HFF-Myc (cell line): ENCODE measurements at regions not wholly inside any gene's neighbourhood (a gene's known extent, or its start where the extent isn't known, plus 50 kb on each side); places are given as distances from the start of the nearest gene placed in this dataset.

Experiments used
- DNase-seq: peaks from one replicate; pipeline ENCODE4 v3.0.0-alpha.2; 2011; ENCODE audit warnings: low read depth; ENCODE audit errors: extremely low read depth
- H3K4me3 ChIP-seq: replicated peaks from 2 replicates; pipeline ENCODE4 v1.5.1; 2011; ENCODE audit warnings: low read depth, mild to moderate bottlenecking, control low read depth, low read length
- TF ChIP-seq, protein P1 (sequence below): IDR thresholded peaks from 2 replicates; pipeline ENCODE4 v1.5.1; 2012; ENCODE audit warnings: mild to moderate bottlenecking, low read depth, low read length, control low read depth; ENCODE audit errors: missing control alignments

DNA sequence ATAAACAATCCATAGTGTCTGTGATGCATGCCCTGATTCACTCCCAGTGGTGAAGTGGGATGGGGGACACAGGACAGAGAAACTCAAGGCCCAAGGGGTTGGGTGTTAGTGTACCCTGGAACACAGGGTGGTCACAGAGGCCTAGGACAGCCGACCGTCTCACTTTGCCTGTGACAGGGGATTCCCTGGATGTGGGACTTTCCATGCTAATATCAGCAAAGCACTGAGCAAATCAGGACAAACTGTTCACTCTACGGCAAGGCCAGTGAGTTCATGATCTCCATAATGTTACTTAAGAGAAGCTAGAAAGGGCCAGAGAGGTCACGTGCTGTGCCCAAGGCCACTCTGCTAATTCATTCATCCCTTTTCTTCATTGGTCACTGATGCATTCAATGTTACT, 158.7 kb upstream of the RBPJ start:
- H3K4me3 ChIP-seq, result no peak overlapping the region
- no peak for DNase-seq
- TF ChIP-seq, protein P1, sequence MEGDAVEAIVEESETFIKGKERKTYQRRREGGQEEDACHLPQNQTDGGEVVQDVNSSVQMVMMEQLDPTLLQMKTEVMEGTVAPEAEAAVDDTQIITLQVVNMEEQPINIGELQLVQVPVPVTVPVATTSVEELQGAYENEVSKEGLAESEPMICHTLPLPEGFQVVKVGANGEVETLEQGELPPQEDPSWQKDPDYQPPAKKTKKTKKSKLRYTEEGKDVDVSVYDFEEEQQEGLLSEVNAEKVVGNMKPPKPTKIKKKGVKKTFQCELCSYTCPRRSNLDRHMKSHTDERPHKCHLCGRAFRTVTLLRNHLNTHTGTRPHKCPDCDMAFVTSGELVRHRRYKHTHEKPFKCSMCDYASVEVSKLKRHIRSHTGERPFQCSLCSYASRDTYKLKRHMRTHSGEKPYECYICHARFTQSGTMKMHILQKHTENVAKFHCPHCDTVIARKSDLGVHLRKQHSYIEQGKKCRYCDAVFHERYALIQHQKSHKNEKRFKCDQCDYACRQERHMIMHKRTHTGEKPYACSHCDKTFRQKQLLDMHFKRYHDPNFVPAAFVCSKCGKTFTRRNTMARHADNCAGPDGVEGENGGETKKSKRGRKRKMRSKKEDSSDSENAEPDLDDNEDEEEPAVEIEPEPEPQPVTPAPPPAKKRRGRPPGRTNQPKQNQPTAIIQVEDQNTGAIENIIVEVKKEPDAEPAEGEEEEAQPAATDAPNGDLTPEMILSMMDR, result no peak

DNA sequence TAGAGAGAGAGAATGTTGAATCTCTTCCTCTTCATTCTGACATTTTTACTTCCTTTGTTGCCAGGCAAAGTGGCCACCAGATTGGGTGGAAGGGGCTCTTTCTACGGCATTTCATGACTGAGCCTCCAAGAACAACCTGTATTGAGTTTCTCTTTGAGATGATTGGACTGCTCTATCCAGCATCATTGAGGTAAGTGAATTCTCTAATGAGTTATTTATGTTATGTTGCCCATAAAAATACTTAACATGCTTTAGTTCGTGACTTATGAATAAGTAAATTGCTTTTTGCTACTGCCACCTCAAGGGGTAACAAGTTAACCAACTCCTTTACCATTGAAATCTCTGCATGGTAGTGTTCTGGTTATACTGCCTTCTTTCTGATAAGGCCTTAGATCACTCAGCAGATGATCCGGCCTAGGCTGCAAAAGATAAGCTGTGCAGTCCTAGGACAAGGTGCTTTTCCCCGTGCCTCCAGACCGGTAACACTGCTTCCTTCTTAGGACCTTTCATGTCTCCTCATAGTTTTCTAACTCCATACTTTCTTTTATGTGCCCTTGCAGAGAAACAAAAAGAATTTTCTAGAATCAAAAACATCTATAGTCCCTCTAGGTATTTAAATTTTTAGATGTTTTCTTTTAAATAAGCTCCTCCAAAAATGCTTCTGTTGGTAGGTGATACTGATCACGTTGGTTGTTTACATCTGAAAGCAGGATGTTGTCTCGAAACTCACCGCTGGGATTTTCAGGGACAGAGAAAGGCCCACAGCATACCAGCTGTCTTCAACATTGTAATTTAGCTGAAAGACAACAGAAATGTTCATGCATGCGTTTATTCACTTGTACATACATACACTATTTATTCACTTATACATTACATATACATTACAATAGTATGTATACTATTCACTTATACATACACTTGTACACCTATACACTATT, 157.1 kb upstream of the RBPJ start:
- H3K4me3 ChIP-seq, result no peak overlapping the region
- DNase-seq, result no peak
- TF ChIP-seq, protein P1, result no peak

DNA sequence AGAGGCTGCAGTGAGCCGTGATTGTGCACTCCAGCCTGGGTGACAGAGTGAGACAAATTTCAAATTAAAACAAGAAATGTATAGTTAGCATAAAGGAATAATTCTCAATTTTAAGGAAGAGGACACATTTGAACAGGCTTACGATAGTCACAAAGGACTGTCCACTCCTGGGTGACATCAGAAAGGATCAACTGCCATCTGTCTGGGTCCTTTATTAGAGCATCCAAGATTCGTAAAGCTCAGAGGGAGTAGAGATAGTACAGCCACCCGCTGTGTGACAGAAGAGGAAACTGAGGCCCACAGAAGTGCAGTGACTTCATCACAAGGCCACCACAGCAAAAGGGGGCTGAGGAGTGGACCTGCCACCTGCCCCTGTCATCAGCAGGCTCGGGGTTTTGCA, 149.3 kb upstream of the RBPJ start:
- TF ChIP-seq, protein P1, result no peak
- DNase-seq, result no peak

DNA sequence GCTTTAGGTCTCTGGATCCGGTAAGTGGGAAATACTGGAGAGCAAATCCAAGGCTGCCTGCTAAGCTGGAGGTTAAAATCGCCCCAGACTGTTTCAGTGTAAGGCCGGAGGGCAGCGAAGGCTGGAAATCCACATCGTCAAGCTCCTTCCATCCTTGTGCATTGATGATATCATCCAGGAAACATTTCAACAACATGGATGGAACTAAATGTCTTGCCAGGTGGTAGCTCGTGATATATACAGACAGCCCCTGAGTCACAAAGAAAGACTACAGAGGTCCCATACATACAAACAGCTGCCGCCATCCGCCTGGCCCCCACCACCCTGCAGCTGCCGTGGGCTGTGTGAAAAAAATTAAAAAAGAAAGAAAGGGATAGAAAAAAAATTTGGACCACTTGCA, 148.9 kb upstream of the RBPJ start:
- TF ChIP-seq, protein P1, result no peak
- H3K4me3 ChIP-seq, result no peak overlapping the region
- DNase-seq, result no peak

More for the DNA sequence above, 149.3 kb upstream of the RBPJ start:
- no peak overlapping the region for H3K4me3 ChIP-seq

DNA sequence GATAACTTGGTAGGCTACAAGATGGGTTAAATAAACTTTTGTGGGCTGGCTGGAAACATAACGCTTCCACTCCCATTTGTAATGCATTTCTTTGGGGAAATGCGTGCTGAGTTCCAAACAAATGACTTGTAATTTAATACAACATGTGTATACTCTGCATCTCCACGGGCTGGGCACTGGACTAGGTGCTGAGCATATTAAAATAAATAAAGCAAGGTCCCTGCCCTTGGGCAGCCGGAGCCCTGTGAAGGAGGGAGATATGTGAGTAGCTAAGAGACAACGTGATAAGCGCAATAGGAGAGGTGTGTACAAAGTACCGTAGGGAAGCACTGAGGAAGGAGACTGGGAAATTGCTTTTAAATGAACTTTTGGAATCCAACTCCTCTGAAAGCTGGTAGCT, 147.2 kb upstream of the RBPJ start:
- no peak for DNase-seq
- no peak overlapping the region for H3K4me3 ChIP-seq
- TF ChIP-seq, protein P1, result no peak

DNA sequence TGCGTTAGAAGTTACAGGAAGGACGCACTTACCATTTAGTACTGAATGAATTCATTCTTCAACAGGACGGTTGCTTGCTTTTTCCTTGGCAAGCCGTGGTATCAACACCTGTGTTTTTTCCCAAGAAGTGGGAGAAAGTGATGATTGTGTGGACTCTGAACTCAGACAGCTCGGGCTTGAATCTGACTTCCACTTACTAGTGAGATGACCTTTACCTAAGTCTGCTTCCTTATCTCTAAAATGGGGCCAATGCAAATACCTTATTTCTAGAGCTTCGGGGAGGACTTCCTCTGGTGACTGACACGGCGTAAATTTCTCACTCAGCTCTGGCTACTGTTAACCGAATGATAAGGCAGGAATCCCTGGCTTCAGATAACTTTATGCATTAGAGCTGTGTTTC, 146.8 kb upstream of the RBPJ start:
- H3K4me3 ChIP-seq, result no peak overlapping the region
- TF ChIP-seq, protein P1, result no peak
- no peak for DNase-seq
